HAP-1 (cell line): ENCODE measurements at regions not wholly inside any gene's neighbourhood (a gene's known extent, or its start where the extent isn't known, plus 50 kb on each side); places are given as distances from the start of the nearest gene placed in this dataset.

Source experiments
- DNase-seq, 2 experiments: peaks; one replicate each; pipeline ENCODE4 v3.0.0-alpha.2; 2016 to 2020; ENCODE audit warnings: low spot score in 2 of 2
- H3K27me3 ChIP-seq: fragments of 250-450 bp; sonication (Bioruptor Pico); 2 replicates; pipeline ENCODE4 v1.5.1; 2020; ENCODE audit warnings: low read depth, mild to moderate bottlenecking, moderate library complexity
- H3K36me3 ChIP-seq: fragments of 250-450 bp; sonication (Bioruptor Pico); replicated peaks from 2 replicates; pipeline ENCODE4 v1.5.1; 2020; ENCODE audit warnings: mild to moderate bottlenecking
- H3K4me1 ChIP-seq: fragments of 250-450 bp; sonication (Bioruptor Pico); 2 replicates; pipeline ENCODE4 v1.5.1; 2020; ENCODE audit warnings: mild to moderate bottlenecking
- H3K4me3 ChIP-seq: fragments of 250-450 bp; sonication (Bioruptor Pico); 2 replicates; pipeline ENCODE4 v1.5.1; 2020; ENCODE audit warnings: mild to moderate bottlenecking, moderate library complexity
- H3K9me3 ChIP-seq: fragments of 250-450 bp; sonication (Bioruptor Pico); 2 replicates; pipeline ENCODE4 v1.5.1; 2020; ENCODE audit warnings: mild to moderate bottlenecking, moderate library complexity
- in situ Hi-C: fragments of 300-500 bp; cut with MboI; formaldehyde crosslinking; loops from 3 replicates; pipeline ENCODE4 v1.14.3; 2020; ENCODE audit warnings: low sequenced_read_pairs, inconsistent platforms, mixed read lengths

DNA sequence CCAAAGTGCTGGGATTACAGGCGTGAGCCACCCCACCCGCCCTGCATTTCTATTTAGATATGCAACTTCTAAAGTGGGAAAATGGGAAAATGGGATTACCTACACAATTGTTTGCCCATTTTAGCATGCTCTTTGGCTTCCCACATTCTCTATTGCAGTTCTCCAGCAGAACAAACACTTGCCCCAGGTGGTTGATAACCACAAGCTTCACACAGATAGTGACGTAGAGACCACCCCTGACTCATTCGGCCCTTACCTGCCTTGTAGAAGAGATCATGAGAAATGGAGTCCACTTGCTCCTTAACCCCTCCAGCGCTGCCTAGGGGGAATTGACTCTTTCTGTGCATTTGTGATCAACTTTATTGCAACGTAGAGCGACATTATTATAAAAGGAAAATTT lies 83.2 kb upstream of the RAP2B start:
- no peak for DNase-seq
- Histone ChIP-seq H3K4me3 (no peak overlapping the region), H3K4me1 (no peaks in the 10 kb centered on the region), H3K36me3 (no peaks in the 10 kb centered on the region), H3K27me3 (no peaks in the 10 kb centered on the region), H3K9me3 (no peaks in the 10 kb centered on the region)
- in situ Hi-C loops, result no loop called here

GRCh38 chr3:153079386-153079785 lies 82.6 kb upstream of the RAP2B start:
- DNase-seq, result no peak
- Histone ChIP-seq H3K4me3 (no peak overlapping the region), H3K27me3 (no peaks in the 10 kb centered on the region), H3K4me1 (no peaks in the 10 kb centered on the region), H3K9me3 (no peaks in the 10 kb centered on the region), H3K36me3 (no peaks in the 10 kb centered on the region)
- in situ Hi-C loops, result no loop called here

GRCh38 chr3:153080778-153081240 lies 81.2 kb upstream of the RAP2B start:
- Histone ChIP-seq H3K27me3 (no peaks in the 10 kb centered on the region), H3K4me1 (no peaks in the 10 kb centered on the region), H3K36me3 (no peaks in the 10 kb centered on the region), H3K9me3 (no peaks in the 10 kb centered on the region), H3K4me3 (no peak overlapping the region)
- no peak for DNase-seq
- in situ Hi-C loops, result no loop called here

- DNase-seq, result no peak
- no peaks in the 10 kb centered on the region for H3K9me3 ChIP-seq
- no peak overlapping the region for H3K4me3 ChIP-seq
- no peaks in the 10 kb centered on the region for H3K36me3 ChIP-seq
- in situ Hi-C loops, result no loop called here
- no peaks in the 10 kb centered on the region for H3K4me1 ChIP-seq
- no peaks in the 10 kb centered on the region for H3K27me3 ChIP-seq
These were observed 77.6 kb upstream of the RAP2B start for GRCh38 chr3:153084431-153084830.

GRCh38 chr3:153087595-153088566 lies 74.1 kb upstream of the RAP2B start:
- no peak for DNase-seq
- no peaks in the 10 kb centered on the region for H3K9me3 ChIP-seq
- no peaks in the 10 kb centered on the region for H3K36me3 ChIP-seq
- no peak overlapping the region for H3K4me3 ChIP-seq
- H3K4me1 ChIP-seq, result peaks cover 23% of the 10 kb centered on the region
- no peaks in the 10 kb centered on the region for H3K27me3 ChIP-seq
- in situ Hi-C loops, result no loop called here

- Histone ChIP-seq H3K4me3 (no peak overlapping the region), H3K36me3 (no peaks in the 10 kb centered on the region), H3K4me1 (peaks cover 34% of the 10 kb centered on the region), H3K9me3 (no peaks in the 10 kb centered on the region), H3K27me3 (no peaks in the 10 kb centered on the region)
- in situ Hi-C loops, result no loop called here
- no peak for DNase-seq
These were observed 72.4 kb upstream of the RAP2B start for GRCh38 chr3:153089620-153090019.

DNA sequence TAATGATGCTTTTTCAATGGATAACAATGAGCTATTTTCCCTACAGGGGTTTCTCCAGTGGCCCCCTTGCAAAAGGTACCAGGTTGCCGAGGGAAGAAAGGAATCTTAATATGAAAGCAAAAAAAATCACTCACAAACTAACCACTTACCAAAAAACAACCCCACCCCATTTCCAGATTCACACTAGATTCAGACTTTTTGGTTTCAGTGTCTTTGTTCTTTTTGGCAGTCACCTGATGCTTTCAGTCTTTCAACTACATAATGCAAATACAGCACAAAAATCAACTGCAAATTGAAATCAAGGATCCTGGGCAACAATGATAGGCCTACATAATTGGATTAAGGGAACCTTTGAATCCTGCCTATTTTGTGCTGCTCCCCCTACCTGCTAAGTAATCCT lies 71.1 kb upstream of the RAP2B start:
- Histone ChIP-seq H3K9me3 (no peaks in the 10 kb centered on the region), H3K36me3 (no peaks in the 10 kb centered on the region), H3K27me3 (no peaks in the 10 kb centered on the region), H3K4me1 (peaks cover 42% of the 10 kb centered on the region), H3K4me3 (no peak overlapping the region)
- DNase-seq, result peak; percentile 22 to 76
- in situ Hi-C loops, result no loop called here

DNA sequence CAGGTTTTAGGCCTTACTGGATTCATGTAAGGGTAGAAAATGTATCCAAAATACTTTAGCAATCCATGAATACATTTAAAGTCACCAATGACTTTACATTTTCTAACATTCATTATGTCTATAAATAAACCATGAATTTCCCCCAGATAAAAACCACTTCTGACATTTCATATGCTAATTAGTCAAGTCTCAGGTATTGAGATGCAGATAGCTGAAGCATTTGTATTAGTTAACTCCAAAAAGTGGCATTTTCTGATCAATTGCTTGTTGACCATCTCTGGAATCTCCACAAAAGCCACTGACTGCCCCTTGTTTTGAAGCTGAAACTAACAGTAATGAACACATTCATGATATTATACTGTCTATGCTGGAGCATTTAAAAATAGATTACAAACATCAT lies 68.4 kb upstream of the RAP2B start:
- in situ Hi-C loops, result no loop called here
- Histone ChIP-seq H3K9me3 (no peaks in the 10 kb centered on the region), H3K36me3 (no peaks in the 10 kb centered on the region), H3K27me3 (no peaks in the 10 kb centered on the region), H3K4me1 (peaks cover 53% of the 10 kb centered on the region), H3K4me3 (no peak overlapping the region)
- peak; percentile 23 to 92 for DNase-seq

- in situ Hi-C loops, result no loop called here
- Histone ChIP-seq H3K4me3 (no peak overlapping the region), H3K4me1 (peaks cover 53% of the 10 kb centered on the region), H3K36me3 (no peaks in the 10 kb centered on the region), H3K27me3 (no peaks in the 10 kb centered on the region), H3K9me3 (no peaks in the 10 kb centered on the region)
- DNase-seq, result peak; percentile 27 to 61
These were observed 67.6 kb upstream of the RAP2B start for GRCh38 chr3:153094386-153094785.

- no peaks in the 10 kb centered on the region for H3K27me3 ChIP-seq
These were observed 66.6 kb upstream of the RAP2B start for GRCh38 chr3:153095441-153095840.

DNA sequence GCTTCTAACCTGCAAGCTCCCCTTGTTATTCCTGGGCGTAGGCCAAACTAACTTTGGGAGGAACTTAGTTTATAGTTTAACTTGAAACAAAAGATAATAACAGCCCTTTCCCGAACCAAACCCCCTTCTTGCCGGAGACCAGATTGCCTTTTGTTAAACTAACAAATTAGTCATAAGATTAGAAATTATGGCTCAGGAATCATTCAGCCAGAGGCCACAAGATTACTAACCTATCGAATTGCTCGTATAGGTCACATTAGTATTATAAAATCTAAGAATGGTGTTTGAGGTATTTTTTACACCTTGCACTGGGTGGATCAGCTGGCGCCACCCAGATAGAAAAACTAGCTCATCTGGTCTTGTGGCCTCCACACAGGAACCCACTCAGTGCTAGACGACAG lies 65.3 kb upstream of the RAP2B start:
- peaks cover 42% of the 10 kb centered on the region for H3K4me1 ChIP-seq
- H3K9me3 ChIP-seq, result no peaks in the 10 kb centered on the region
- DNase-seq, result no peak
- H3K27me3 ChIP-seq, result no peaks in the 10 kb centered on the region
- in situ Hi-C loops, result no loop called here
- H3K36me3 ChIP-seq, result no peaks in the 10 kb centered on the region
- no peak overlapping the region for H3K4me3 ChIP-seq

More at GRCh38 chr3:153095441-153095840, 66.6 kb upstream of the RAP2B start:
- in situ Hi-C loops, result no loop called here
- Histone ChIP-seq H3K36me3 (no peaks in the 10 kb centered on the region), H3K4me1 (peaks cover 52% of the 10 kb centered on the region), H3K4me3 (no peak overlapping the region), H3K9me3 (no peaks in the 10 kb centered on the region)
- no peak for DNase-seq

DNA sequence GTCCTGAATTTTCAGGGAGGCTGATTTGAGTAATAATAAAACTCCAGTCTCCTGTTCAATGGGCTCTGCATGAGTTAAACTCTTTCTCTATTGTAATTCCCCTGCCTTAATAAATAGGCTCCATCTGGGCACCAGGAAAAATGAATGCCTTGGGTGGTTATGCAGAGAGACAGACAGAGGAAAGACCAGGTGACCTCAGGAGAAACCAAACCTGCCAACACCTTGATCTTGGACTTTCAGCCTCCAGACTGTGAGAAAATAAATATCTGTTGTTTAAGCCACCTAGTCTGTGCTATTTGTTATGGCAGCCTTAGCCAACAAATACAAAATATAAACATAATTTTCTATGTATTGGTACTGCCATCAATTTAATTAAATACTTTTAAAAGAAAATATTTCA lies 64.8 kb upstream of the RAP2B start:
- Histone ChIP-seq H3K36me3 (no peaks in the 10 kb centered on the region), H3K9me3 (no peaks in the 10 kb centered on the region), H3K4me3 (no peak overlapping the region), H3K4me1 (peaks cover 37% of the 10 kb centered on the region), H3K27me3 (no peaks in the 10 kb centered on the region)
- in situ Hi-C loops, result no loop called here
- DNase-seq, result peak in 1 of 2 experiments; percentile 24

DNA sequence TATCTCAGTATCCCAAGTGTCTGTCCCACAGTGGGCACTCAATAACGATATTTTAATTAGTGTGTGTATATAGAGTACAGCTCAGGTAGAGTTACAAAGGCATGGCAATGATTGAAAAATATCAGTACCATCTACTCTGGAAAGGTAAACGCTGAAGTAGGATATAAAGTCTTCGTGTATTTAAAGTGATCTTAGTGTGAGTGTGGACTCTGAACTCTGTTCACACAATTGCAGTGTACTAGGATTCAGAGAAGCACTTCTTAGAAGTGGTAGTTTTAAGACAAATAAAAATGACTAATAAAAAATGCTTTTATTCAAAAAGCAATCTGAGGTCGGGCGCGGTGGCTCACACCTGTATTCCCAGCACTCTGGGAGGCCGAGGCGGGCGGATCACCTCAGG lies 62.9 kb upstream of the RAP2B start:
- H3K4me1 ChIP-seq, result peaks cover 23% of the 10 kb centered on the region
- no peaks in the 10 kb centered on the region for H3K9me3 ChIP-seq
- H3K36me3 ChIP-seq, result no peaks in the 10 kb centered on the region
- in situ Hi-C loops, result no loop called here
- H3K27me3 ChIP-seq, result no peaks in the 10 kb centered on the region
- no peak for DNase-seq
- H3K4me3 ChIP-seq, result no peak overlapping the region

DNA sequence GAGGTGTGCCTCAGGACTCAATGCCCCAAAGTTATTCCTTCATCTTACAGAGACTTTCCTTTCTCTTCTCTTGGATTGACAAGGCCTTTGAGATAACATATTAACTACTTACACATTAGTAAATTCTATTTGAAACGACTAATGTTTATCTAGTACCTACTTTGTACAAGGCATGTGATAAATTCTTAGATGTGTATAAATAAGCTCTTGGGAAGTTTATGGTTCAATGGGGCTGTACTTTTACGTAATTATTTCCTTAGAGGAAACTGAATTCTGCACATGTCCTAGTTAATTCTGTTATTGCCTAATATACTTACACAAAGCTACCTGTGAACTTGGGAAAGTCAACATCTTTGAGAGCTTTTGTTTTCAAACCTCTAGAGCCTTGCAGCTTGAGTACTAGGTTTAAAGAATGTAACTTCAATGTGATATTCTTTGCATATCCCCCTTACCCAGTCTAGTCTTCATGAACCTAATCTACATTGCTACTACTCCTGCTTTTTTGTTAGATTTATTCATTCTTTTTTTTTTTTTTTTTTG lies 58.5 kb upstream of the RAP2B start:
- H3K4me1 ChIP-seq, result no peaks in the 10 kb centered on the region
- no peak overlapping the region for H3K4me3 ChIP-seq
- no peaks in the 10 kb centered on the region for H3K9me3 ChIP-seq
- DNase-seq, result no peak
- H3K36me3 ChIP-seq, result no peaks in the 10 kb centered on the region
- no peaks in the 10 kb centered on the region for H3K27me3 ChIP-seq
- in situ Hi-C loops, result no loop called here
